Gastrocnemius medialis (tissue), 4 donors: ENCODE measurements at regions not wholly inside any gene's neighbourhood (a gene's known extent, or its start where the extent isn't known, plus 50 kb on each side); places are given as distances from the start of the nearest gene placed in this dataset.
"Not testable (repeated sequence)": the region's sequence is repeated elsewhere in the genome, so short reads cannot be mapped to it uniquely, and the experiment has no call there.

ENCODE experiments used
- ATAC-seq, 2 donors: fragments of 150-250 bp; one replicate each; pipeline ENCODE4 v1.9.1; 2016
- DNase-seq, 2 donors: peaks; one replicate each; pipeline ENCODE4 v3.0.0-alpha.2; 2019
- H3K27ac ChIP-seq, 4 donors: fragments of 200-600 bp; sonication (generic); 1 replicate in 1 of 4; 2 replicates in 3 of 4; pipeline ENCODE4 v1.5.1; 2016 to 2018; ENCODE audit warnings: mild to moderate bottlenecking in 2 of 4, moderate library complexity in 1 of 4
- H3K27me3 ChIP-seq, 3 donors: fragments of 200-600 bp; sonication (generic) in 2 of 3; 1 replicate in 1 of 3; 2 replicates in 2 of 3; pipeline versions ENCODE4 v1.5.1 to v1.6.0; 2016 to 2019; ENCODE audit warnings: mild to moderate bottlenecking in 1 of 3, moderate library complexity in 1 of 3
- H3K36me3 ChIP-seq, 2 donors: fragments of 200-600 bp; sonication (generic) in 1 of 2; one replicate each; pipeline ENCODE4 v1.5.1; 2017 to 2018
- H3K4me1 ChIP-seq, 2 donors: fragments of 200-600 bp; sonication (generic) in 1 of 2; one replicate each; pipeline ENCODE4 v1.5.1; 2016 to 2017; ENCODE audit warnings: mild to moderate bottlenecking in 2 of 2
- H3K4me3 ChIP-seq, 4 donors: fragments of 200-600 bp; sonication (generic) in 3 of 4; 1 replicate in 1 of 4; 2 replicates in 3 of 4; pipeline ENCODE4 v1.5.1; 2016 to 2019; ENCODE audit warnings: mild to moderate bottlenecking in 2 of 4
- H3K9me3 ChIP-seq, 3 donors: fragments of 200-600 bp; sonication (generic) in 2 of 3; 1 replicate in 1 of 3; 2 replicates in 2 of 3; pipeline ENCODE4 v1.5.1; 2016 to 2019
- CTCF ChIP-seq, 5 experiments: fragments of 450-650 bp in 3 of 5; fragments of 200-600 bp in 2 of 5; sonication (generic) in 2 of 5; IDR thresholded peaks in 4 of 5; conservative IDR thresholded peaks in 1 of 5; 1 replicate in 4 of 5; 2 replicates in 1 of 5; pipeline ENCODE4 v1.5.1; 2016 to 2019; ENCODE audit warnings: antibody characterized with exemption in 5 of 5, mild to moderate bottlenecking in 3 of 5, moderate library complexity in 3 of 5
- POLR2A ChIP-seq, 2 donors: fragments of 450-650 bp; IDR thresholded peaks; one replicate each; pipeline ENCODE4 v1.6.1; 2017; ENCODE audit warnings: antibody characterized with exemption in 2 of 2, mild to moderate bottlenecking in 2 of 2, moderate library complexity in 2 of 2
- in situ Hi-C, 4 donors: fragments of 200-750 bp; cut with MboI; loops; one replicate each; pipeline versions ENCODE4 v1.15.0 to v1.8.0; 2017; ENCODE audit warnings: low sequenced_read_pairs in 4 of 4
- intact Hi-C: fragments of 100-400 bp; cut with DNase I; formaldehyde crosslinking; loops from one replicate; pipeline ENCODE4 v1.15.1; 2023; ENCODE audit warnings: low total_unique reads

DNA sequence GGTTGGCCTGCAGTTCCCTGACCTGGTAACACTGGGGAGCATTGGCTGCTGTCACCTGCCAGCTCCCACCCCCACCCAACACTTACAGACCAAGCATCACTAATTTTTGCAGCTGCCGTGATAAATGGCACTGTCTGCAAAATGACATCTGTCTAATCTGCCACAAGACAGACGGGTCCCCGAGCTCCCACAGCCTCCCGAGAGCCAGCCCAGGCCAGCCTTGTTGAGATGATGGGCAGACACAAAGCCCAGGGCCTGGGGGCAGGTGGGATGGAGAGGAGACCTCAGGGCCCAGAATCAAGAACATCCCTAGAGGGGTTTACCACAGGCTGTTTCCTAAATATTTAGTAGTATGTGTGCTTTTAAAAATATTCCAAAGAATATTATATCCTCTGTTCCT, 203.4 kb downstream of the TBC1D2B start:
- Histone ChIP-seq H3K27me3 (no peaks in the 10 kb centered on the region), H3K36me3 (no peaks in the 10 kb centered on the region), H3K9me3 (no peaks in the 10 kb centered on the region), H3K4me1 (no peaks in the 10 kb centered on the region), H3K4me3 (no peak overlapping the region), H3K27ac (no peak overlapping the region)
- in situ Hi-C loops = no loop called here
- DNase-seq (no peak), ATAC-seq (no peak)
- intact Hi-C loops = no loop called here
- TF ChIP-seq POLR2A (IDR thresholded peaks at IDR 0.05) (no peak), CTCF (IDR thresholded peaks at IDR 0.05 in 4 of 5, conservative IDR thresholded peaks at IDR 0.05 in 1 of 5) (no peak)

- H3K4me1 ChIP-seq, H3K27me3 ChIP-seq, intact Hi-C loops, H3K27ac ChIP-seq, H3K4me3 ChIP-seq, H3K9me3 ChIP-seq, in situ Hi-C loops, ATAC-seq, H3K36me3 ChIP-seq, DNase-seq: not testable (repeated sequence)
Observed at GRCh38 chr15:77872521-77873425, 204.7 kb downstream of the TBC1D2B start.

GRCh38 chr15:77871852-77872371, 205.6 kb downstream of the TBC1D2B start:
- no peak for TF ChIP-seq POLR2A (IDR thresholded peaks at IDR 0.05)
- TF ChIP-seq CTCF (IDR thresholded peaks at IDR 0.05 in 4 of 5, conservative IDR thresholded peaks at IDR 0.05 in 1 of 5) = no peak
- Histone ChIP-seq H3K27ac (no peak overlapping the region), H3K9me3 (no peaks in the 10 kb centered on the region), H3K4me3 (no peak overlapping the region), H3K27me3 (no peaks in the 10 kb centered on the region), H3K36me3 (no peaks in the 10 kb centered on the region), H3K4me1 (no peaks in the 10 kb centered on the region)
- DNase-seq (no peak), ATAC-seq (no peak)
- intact Hi-C loops = loop anchor here (2.0 kb wide), 1 partner anchor 29 kb away; no protein-coding TSS in a partner anchor
- in situ Hi-C loops = no loop called here

DNA sequence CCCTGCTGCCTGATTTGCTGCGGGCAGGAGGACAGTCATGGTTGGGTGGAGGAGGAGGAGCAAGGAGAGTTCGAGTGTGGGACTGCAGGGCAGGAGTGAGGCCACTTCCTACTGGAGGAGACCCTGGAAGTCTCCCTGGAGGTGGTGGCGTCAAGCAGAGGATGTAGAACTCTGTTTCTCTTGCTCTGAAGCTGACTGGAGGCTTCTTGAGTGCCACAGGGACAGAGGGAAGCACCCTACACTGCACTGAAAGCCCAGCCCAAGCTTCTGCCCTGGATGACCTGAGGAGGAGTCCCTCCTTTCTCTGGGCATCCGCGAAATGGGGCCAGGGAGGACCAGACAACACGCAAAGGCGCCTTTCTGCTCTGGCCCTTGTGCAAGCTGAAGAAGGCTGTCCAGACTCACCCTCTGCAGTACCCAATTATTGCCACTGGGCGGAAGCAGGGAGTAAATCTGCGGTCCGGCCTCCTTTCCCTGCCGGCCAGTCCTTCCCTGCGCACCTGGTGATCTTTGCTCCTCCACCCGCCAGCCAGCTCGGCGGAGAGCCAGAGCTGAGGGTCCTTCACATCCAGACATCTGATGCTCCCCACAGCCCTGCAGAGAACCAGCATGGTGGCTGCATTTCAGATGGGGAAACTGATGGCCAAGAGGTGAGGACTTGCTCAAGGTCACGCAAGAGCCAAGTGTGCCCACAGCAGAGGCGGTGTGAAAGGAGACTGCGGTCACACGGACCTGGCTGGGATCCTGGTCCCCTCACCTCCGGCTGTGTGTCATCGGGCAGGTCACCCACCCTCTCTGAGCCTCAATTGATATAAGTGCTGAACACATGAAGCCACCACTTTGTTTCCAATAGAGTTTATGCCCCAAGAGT, 207.1 kb downstream of the TBC1D2B start:
- TF ChIP-seq POLR2A (IDR thresholded peaks at IDR 0.05) (no peak), CTCF (IDR thresholded peaks at IDR 0.05 in 4 of 5, conservative IDR thresholded peaks at IDR 0.05 in 1 of 5) (peak; percentile 77 to 92 (median 81))
- ATAC-seq (peak; percentile 78 to 80), DNase-seq (peak; percentile 32 to 54)
- in situ Hi-C loops (no loop called here), intact Hi-C loops (loop anchor here (2.0 kb wide), 1 partner anchor 30 kb away; no protein-coding TSS in a partner anchor)
- Histone ChIP-seq H3K36me3 (no peaks in the 10 kb centered on the region), H3K4me1 (no peaks in the 10 kb centered on the region), H3K27me3 (no peaks in the 10 kb centered on the region), H3K9me3 (no peaks in the 10 kb centered on the region), H3K4me3 (no peak overlapping the region), H3K27ac (no peak overlapping the region)
